Hindlimb muscle (tissue), 1 donor: ENCODE measurements at regions not wholly inside any gene's neighbourhood (a gene's known extent, or its start where the extent isn't known, plus 50 kb on each side); places are given as distances from the start of the nearest gene placed in this dataset.

Experiments used
- DNase-seq: peaks from one replicate; pipeline ENCODE4 v3.0.0-alpha.2; 2013

GRCh38 chr5:58403822-58404433 is 56.0 kb downstream of the PLK2 start:
- DNase-seq = no peak

GRCh38 chr5:58401701-58402100 is 58.2 kb downstream of the PLK2 start:
- DNase-seq = no peak

DNA sequence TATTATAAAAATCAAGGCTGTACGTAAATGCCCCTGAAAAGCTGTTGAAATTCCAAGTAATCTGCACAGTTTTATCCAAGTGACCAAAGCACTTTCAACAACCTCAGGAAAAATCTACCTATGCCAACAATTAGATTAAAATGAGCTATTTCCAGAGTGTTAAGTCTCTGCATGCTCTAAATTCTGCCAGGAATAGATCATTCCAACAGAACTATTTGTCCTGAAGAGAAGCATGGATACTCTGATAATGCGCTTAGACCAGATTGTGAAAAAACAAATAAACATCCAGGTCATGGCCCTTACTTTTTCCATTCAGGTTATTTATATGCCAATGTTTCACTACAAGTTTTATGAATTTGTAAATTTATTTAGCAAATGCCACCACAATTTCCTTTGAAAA is 59.1 kb downstream of the PLK2 start:
- DNase-seq = no peak

DNA sequence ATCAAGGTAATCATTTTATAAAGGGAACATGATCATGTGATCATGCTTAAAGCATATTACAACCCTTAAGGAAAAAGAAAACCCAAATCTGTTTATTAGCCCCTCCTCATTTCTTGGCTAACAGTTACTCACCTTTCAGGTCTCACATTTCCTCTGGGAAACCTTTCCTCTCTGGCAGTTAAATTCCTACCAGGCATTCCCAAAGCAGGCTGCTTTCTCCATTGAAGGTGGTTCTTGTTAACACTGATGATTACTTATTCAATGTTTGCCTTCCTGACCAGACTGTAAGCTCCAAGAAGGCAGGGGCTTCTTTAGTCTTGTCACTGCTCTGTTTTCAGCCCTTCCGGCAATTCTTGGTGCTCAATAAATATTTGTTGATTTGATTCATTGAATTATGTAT is 59.9 kb downstream of the PLK2 start:
- no peak for DNase-seq

- DNase-seq = no peak
Measured at GRCh38 chr5:58394339-58394738, 65.5 kb downstream of the PLK2 start.

DNA sequence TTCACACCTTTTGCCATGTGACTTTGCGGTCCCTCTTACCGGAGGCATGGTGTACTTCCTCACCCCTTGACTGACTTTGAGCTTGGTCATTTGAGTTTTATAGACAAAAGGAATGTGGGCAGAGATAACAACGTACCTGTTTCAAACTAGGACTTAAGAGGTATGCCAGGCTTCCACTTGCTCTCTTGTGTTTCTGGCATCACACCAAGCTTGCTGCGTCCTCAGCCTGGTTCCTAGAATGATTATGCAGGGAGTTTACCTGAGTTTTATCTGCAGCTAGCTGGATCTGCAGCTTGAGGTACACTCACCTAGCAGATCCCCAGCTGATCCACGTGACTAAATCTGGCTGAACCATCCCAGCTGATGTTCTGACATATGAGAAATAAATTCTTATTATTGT is 66.2 kb downstream of the PLK2 start:
- no peak for DNase-seq

- no peak for DNase-seq
Measured at GRCh38 chr5:58392496-58392895, 67.4 kb downstream of the PLK2 start.

DNA sequence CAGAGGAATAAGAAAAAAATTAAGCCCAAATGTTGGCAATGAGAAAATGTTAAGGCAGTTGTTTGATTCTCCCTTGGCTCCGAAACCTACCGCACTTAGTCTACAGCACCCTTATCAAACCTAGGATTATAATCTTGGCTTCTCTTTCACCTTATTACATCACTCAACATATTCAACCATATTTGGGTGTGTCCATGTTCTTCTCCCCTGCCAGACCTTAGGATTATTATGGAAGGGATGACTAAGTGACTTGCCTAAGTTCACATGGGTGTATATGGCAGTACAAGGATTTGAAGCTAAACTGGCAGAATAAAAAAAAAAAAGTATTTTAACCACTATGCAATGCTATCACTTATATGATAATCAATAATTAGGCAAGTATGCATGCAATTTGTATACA is 76.4 kb downstream of the PLK2 start:
- DNase-seq = no peak

DNA sequence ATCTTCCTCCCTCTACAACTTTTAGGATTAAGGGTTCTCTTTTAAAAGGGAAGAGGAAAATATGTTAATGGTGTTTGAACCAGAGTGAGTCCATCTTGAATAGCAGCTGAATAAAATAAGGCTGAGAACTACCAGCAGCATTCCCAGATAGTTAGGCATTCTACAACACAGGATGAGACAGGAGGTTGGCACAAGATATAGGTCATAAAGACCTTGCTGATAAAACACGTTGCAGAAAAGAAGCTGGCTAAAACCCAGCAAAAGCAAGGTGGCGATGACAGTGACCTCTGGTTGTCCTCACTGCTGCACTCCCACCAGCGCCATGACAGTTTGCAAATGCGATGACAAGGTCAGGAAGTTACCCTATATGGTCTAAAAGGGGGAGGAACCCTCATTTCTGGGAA is 77.8 kb downstream of the PLK2 start:
- no peak for DNase-seq

DNA sequence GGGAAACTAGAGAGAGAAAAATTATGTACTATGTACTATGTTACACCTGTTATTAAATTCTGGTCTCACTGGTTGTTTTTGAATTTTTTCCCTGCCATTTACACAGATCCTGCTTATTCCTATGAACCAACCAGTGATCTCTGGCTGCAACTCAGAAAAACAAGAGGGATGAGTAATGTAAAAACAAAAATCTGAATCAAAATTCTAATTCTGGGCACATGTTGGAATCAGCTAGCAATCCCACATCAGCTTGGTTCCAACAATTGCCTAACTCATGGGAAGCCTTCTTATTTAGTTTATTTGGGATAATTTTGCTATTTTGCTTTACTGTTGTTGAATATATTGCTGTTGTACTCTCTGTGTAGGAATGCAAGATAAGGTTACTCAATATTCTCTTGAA is 78.3 kb downstream of the PLK2 start:
- no peak for DNase-seq

- DNase-seq = no peak
Measured at GRCh38 chr5:58380655-58381054, 79.2 kb downstream of the PLK2 start.

- no peak for DNase-seq
Measured at GRCh38 chr5:58378613-58379390, 81.1 kb downstream of the PLK2 start.

DNA sequence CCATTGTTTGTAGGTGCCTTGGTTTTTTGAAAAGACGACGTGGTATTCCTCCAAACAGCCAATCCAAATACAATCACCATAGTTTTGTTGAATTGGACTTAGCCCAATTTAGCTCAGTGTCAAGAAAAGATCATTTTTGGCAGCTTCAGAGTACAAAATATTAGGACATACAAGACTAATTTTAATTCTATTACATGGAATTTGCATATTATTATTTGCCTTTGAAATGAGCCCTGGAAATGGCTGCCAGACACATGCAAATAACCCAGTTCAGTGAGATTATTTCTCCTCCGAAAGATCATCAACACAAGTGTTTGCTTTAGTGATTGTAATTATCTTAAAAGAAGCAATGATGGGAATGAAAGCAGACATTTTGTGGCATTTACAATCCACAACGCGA is 89.3 kb downstream of the PLK2 start:
- DNase-seq = no peak

- DNase-seq = no peak
Measured at GRCh38 chr5:58369513-58370190, 90.2 kb downstream of the PLK2 start.

- DNase-seq = no peak
Measured at GRCh38 chr5:58366461-58366860, 93.4 kb downstream of the PLK2 start.

- no peak for DNase-seq
Measured at GRCh38 chr5:58365791-58366190, 94.1 kb downstream of the PLK2 start.

DNA sequence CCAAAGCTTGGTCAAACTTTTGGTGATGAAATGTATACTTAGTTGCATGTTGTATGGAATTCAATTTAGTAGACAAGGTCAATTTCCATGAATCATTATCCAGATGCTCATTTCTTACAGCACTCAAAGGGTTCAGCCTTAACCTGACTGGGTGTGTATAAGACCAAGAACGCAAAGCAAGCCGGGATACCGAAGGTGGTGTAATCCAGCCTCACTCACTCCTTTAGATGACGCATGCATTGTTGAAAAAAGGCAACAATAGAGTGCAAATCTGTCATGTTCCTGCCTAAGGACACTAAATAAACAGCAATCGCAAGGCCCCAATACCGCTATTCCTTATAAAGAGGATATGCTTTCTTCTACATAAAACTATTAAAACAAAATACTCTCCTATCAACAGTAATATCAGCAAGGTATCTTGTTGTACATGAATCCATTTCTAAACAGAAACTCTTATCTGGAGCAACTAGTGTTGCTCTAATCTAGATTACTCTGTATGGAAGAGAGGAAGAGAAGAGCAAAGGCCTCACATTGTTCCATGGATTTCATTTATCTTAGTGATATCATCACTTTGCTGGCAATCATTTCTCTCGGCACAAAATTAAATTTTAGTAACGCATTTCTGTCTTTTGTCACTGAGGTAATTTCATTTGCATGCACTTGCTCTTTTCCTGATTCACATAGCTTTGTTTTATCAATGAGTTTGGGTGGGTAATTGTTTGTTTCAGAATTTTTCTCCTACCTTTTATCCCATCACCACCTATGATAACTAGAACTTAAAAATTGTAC is 96.2 kb downstream of the PLK2 start:
- no peak for DNase-seq

GRCh38 chr5:58362135-58362534 is 97.8 kb downstream of the PLK2 start:
- no peak for DNase-seq

GRCh38 chr5:58360794-58361193 is 99.1 kb downstream of the PLK2 start:
- no peak for DNase-seq

DNA sequence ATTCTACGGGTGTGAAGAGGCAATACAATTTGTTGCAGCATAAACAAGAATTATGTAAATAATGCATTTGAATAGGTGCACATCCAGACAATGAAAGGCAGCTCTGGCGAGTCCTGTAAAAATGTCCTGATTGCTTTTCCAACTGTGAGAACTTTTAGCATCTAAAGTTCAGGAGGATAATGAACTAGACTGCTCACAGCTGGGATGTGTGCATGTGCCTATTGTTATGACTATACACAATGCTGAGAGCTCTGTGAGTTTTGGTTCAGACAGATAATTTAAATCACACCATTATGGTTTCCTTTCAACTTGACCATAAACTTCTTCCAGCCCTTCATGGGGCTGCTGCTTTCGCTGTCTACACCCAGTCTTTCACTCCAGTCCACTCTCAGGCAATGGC is 99.9 kb downstream of the PLK2 start:
- DNase-seq = no peak

DNA sequence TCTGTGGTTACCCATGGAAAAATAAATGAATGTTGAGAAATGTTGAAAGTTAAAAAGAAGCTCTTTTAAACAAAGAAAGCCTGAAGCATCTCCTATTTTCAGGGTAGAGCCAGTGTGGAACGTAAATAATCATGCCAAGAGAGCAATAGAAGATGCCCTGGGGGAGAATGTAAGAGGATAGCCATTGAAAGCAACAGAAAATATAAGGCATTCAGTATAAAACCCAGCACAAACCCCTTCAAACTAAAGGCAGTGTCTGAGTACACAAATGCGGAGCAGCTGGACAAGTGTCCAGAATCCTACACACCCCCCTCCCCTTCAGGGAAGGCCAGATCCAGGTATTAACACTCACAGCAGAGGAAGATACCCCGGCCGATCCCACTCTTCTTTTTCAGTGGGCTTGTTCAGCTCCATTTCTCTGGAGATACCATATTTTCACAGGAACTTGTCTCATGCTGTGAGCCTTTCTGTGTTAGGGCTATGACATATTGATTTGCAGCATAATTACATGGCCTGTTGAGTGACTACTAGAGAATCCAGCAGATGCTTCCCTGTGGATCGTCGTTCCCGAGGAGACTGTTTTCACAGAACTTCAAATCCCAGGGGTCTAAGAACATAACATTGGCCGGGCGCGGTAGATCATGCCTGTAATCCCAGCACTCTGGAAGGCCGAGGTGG is 101.2 kb downstream of the PLK2 start:
- DNase-seq = no peak

DNA sequence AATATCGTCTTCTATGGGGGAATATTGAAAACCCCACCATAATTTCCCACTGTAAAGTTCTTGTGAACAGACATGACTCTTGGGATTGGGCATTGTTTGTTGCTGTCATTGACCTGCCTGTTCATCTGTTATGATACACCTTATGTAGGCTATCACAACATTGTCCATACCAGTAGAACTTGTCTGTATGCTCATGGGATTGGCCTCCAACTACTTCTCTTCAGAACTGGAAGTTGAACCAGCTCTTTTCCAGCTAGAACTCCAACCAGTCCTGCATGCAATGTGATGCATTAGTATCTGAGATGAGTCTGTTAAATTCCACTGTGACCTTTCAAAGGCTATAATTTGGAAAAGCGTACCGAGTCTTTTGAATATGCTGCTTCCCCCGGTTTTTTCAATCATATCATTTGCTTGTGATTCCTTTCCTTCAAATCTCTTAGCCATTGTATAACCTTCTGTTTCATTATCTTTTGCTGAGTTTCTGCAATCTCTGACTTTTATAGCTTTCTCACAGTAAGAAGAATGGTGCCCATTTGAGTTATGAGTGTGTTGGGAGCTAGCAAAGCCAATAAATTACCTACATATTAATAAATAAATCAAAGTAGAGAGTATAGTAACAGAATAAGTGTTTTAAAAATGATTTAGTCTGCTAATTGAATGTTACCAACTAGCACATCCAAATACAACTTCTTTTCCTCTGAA is 101.9 kb downstream of the PLK2 start:
- no peak for DNase-seq
